Fibroblast of skin of scalp (primary cell): ENCODE measurements at regions not wholly inside any gene's neighbourhood (a gene's known extent, or its start where the extent isn't known, plus 50 kb on each side); places are given as distances from the start of the nearest gene placed in this dataset.

Experiments used
- DNase-seq: peaks from one replicate; pipeline ENCODE4 v3.0.0-alpha.2; 2013

GRCh38 chr12:22916241-22916640, 291.3 kb downstream of the ETNK1 start:
- no peak for DNase-seq

- DNase-seq: no peak
These were observed 291.8 kb downstream of the ETNK1 start for GRCh38 chr12:22916815-22917214.

- no peak for DNase-seq
These were observed 294.9 kb downstream of the ETNK1 start for GRCh38 chr12:22919883-22920282.

- DNase-seq: no peak
These were observed 298.8 kb downstream of the ETNK1 start for GRCh38 chr12:22923768-22924167.

- no peak for DNase-seq
These were observed 299.4 kb downstream of the ETNK1 start for GRCh38 chr12:22924391-22924790.

- DNase-seq: no peak
These were observed 300.7 kb downstream of the ETNK1 start for GRCh38 chr12:22925623-22926022.

- no peak for DNase-seq
These were observed 307.5 kb downstream of the ETNK1 start for GRCh38 chr12:22932431-22932830.

- peak; percentile 48 for DNase-seq
These were observed 310.1 kb downstream of the ETNK1 start for GRCh38 chr12:22935090-22935489.

- DNase-seq: peak; percentile 0
These were observed 310.5 kb downstream of the ETNK1 start for GRCh38 chr12:22935501-22935900.

GRCh38 chr12:22938323-22938722, 313.4 kb downstream of the ETNK1 start:
- DNase-seq: no peak

- DNase-seq: no peak
These were observed 326.2 kb downstream of the ETNK1 start for GRCh38 chr12:22951206-22951605.

GRCh38 chr12:22956690-22957089, 331.7 kb downstream of the ETNK1 start:
- DNase-seq: no peak

- no peak for DNase-seq
These were observed 342.2 kb downstream of the ETNK1 start for GRCh38 chr12:22967171-22967570.

- no peak for DNase-seq
These were observed 344.6 kb downstream of the ETNK1 start for GRCh38 chr12:22969521-22969920.

GRCh38 chr12:22971247-22971646, 346.3 kb downstream of the ETNK1 start:
- no peak for DNase-seq

- no peak for DNase-seq
These were observed 346.8 kb downstream of the ETNK1 start for GRCh38 chr12:22971701-22972191.

- peak; percentile 89 for DNase-seq
These were observed 349.9 kb downstream of the ETNK1 start for GRCh38 chr12:22974865-22975264.

GRCh38 chr12:22978962-22979361, 354.0 kb downstream of the ETNK1 start:
- peak; percentile 95 for DNase-seq

- DNase-seq: no peak
These were observed 355.0 kb downstream of the ETNK1 start for GRCh38 chr12:22979854-22980469.

- DNase-seq: peak; percentile 49
These were observed 356.7 kb downstream of the ETNK1 start for GRCh38 chr12:22981711-22982110.

- DNase-seq: no peak
These were observed 357.7 kb downstream of the ETNK1 start for GRCh38 chr12:22982635-22983034.

GRCh38 chr12:22986997-22987396, 362.0 kb downstream of the ETNK1 start:
- no peak for DNase-seq

GRCh38 chr12:22990501-22990900, 365.5 kb downstream of the ETNK1 start:
- DNase-seq: no peak

GRCh38 chr12:22991250-22991844, 366.4 kb downstream of the ETNK1 start:
- no peak for DNase-seq
